Amniotic epithelial cell (primary cell): ENCODE measurements at regions not wholly inside any gene's neighbourhood (a gene's known extent, or its start where the extent isn't known, plus 50 kb on each side); places are given as distances from the start of the nearest gene placed in this dataset.
A peak's percentile ranks its signal among the peaks of the same experiment; 100 is the strongest.

Source experiments
- DNase-seq: peaks from one replicate; pipeline ENCODE4 v3.0.0-alpha.2; 2010; ENCODE audit warnings: low read depth

DNA sequence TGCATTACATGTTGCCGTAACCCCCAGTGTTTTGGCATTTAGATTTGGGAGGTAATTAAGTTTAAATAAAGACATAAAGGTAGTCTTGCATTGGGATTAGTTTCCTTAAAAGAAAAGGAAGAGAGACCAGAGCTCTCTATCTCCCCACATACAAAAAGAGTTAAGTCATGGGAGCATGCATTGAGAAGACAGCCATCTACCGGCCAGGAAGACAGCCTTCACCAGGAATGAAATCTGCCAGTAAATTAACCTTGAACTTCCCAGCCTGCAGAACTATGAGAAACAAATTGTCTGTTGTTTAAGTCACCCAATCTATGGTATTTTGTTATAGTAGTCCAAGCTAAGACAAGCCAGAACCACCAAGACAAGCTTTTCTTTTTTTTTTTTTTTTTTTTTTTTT, 567.0 kb upstream of the CDH18 start:
- peak; percentile 22 for DNase-seq

GRCh38 chr5:20554001-20554400, 566.0 kb upstream of the CDH18 start:
- DNase-seq: peak; percentile 35

DNA sequence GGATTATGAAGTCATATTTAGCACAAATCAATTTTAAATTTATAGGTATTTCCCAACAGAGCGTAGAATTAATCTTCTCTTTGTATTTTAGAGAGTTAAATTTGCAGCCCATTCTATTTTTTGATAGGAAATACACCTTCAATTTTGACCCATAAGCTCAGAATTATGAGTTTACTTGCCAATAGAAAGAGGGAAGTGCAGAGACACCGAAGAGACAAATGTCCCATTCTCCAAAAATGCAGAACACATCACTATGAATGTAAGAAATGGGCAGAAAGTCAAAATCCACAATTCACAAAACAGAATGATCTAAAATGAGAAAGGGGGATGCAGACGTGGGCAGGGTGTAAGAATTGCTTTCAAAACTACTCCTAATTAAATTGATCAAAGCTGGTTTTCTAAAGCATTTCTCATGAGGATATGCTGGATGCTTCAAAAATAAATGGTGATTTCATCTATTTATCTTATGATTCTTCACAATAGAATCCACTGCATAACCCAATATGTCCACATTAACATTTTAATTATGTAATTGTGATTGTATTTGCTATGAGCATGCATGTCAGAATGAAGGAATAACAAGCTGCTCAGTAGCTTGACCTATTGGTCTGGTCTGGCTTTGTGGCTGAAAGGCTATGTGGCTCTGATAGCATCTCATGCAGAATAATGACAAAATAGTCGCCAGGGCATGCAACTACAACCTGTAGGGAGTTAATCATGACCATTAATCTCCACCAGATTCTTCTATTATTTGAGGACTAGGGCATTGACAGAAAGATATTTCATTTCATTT, 550.1 kb upstream of the CDH18 start:
- no peak for DNase-seq

DNA sequence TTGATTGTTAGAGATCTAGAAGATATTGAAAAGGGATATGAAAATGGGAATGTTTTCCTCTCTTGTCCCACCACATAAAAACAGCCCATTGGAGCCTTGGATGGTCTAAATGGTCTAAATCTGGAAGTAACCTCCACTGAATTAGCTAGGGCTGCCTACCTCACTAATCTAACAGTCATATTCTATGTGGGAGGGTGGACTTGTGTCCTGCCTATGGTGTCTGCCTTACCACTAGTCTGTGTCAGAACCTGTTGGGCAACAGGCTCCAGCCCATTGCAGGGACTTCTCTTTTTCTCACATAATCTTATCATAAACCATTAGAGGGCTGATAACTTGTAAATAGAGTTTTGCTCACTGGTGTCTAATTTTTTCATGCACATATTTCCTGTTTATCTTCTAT, 548.8 kb upstream of the CDH18 start:
- peak; percentile 4 for DNase-seq

GRCh38 chr5:20536341-20536740, 548.3 kb upstream of the CDH18 start:
- DNase-seq: no peak

DNA sequence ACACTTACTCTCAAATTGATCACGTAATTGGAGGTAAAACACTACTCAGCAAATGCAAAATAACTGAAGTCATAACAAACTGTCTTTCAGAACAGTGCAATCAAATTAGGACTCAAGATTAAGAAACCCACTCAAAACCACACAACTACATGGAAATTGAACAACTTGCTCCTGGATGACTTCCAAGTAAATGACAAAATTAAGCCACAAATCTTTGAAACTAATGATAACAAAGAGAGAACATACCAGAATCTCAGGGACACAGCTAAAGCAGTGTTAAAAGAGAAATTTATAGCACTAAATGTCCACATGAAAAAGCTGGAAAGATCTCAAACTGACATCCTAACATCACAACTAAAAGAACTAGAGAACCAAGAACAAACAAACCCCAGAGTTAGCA, 540.5 kb upstream of the CDH18 start:
- DNase-seq: peak; percentile 58

- peak; percentile 38 for DNase-seq
Observed at GRCh38 chr5:20524991-20525529, 537.1 kb upstream of the CDH18 start.

DNA sequence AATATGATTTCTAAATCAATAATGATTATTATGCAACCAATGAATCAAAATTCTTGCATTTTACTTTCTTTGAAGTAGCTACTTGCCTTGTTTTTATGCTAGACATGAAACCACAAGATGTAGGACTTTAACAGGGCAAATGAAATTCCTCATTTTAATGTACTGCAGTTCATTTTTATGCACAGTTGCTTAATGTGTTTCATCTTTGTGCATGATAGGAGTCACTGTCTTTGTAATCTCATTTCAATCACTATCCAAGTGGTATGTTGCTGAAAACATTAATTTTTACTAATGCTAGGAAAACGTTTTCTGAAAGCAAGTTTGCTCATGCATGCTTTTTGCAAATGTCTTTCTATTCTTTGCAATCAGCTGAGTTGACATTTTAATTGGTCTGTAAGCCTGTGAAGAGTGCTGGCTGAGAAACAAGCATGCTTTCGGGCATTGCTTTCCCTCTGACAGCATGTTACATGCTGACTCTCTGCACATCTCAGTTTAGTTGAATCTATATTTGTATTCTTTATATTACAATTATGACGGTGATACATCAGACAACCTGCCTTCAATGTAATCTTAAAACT, 535.0 kb upstream of the CDH18 start:
- no peak for DNase-seq

- DNase-seq: no peak
Observed at GRCh38 chr5:20515606-20516005, 527.6 kb upstream of the CDH18 start.

DNA sequence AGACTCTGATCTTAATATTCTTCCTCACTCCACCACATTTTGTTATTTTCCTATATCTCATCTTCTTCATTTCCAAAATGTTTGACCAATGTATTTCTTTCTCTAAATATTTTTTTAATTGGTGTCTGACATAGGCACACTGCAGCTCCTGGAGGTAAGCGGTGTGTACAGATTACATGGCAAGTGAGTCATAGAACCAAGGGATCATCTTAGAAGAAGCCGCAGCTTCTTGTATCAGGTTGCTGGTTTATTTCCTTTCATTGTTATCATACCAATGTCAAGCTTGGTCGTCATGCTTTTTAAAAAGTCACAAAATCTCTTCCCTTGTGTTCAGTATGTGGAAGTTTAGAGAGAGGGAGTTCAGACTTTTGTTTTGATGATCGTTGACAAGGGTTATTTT, 526.1 kb upstream of the CDH18 start:
- DNase-seq: peak; percentile 41

DNA sequence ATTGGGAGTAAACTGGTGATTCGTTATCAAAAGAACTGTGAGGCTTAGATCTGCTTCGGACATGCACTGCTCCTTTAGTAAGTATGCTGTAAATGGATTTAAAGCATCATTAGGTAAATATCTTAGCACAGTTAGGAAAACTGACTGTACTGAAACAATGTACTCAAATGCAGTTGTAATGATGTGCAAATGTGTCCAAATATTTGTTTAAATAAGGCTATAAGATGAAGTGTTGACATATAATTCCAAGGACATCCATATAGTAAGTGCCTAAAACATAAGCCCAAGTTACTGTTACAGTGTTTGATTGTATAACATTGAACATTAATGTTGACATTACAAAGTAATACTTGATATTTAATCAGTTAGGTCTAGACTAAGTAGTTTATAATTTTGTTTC, 512.5 kb upstream of the CDH18 start:
- DNase-seq: no peak

DNA sequence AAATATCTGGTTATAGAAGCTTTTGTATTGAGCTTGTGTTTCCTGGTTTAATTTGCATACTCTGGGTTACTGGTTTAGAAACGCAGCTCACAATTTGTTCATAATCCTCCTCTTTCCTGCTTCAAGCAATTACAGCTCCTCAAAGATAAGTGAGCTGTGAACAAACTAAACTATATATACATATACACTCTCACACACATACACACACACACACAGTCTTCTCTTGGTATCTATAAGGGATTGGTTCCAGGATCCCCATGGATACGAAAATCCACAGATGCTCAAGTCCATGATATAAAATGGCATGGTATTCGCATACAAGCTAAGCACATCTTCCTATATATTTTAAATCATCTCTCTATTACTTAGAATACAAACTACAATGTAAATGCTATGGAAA, 510.9 kb upstream of the CDH18 start:
- no peak for DNase-seq

DNA sequence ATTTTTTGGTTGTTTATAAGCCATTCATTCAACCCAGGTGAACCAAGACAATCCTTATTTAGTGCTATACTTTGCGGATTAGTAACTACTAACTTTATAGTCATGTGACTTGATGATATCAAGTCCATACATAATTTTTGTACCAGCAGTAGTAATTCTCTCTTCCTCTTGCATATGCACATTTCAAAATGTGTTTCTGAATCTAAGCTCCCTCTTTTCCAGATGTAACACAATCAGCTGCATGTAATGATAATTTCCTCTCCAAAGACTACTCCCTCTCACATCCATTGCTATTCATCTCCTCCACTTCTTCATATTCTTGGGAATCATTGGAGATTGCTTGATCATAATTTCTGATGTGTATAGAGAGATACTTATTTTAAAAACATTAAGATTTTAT, 510.1 kb upstream of the CDH18 start:
- DNase-seq: no peak

GRCh38 chr5:20497356-20497755, 509.4 kb upstream of the CDH18 start:
- peak; percentile 39 for DNase-seq

GRCh38 chr5:20494706-20495105, 506.7 kb upstream of the CDH18 start:
- DNase-seq: no peak

DNA sequence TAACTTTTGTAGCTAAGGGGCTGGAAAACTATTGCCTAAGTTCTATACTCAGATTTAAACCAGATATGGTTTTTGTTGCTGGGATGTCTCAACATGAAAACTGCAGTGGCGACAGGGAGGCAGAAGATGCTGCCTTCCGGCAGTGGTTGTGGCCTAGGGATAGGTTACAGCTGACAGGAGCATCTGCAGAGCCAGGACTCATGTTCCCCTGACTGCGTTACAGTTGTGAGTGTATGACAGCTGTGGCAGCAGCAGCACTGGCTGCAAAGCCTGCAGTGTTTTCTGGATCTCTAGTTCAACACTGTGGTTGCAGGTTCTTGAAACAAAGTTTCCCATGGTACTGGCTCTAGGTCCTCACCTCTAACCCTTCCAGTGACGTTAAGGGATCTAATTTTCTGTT, 498.8 kb upstream of the CDH18 start:
- no peak for DNase-seq

- DNase-seq: peak; percentile 53
Observed at GRCh38 chr5:20476016-20476415, 488.0 kb upstream of the CDH18 start.

DNA sequence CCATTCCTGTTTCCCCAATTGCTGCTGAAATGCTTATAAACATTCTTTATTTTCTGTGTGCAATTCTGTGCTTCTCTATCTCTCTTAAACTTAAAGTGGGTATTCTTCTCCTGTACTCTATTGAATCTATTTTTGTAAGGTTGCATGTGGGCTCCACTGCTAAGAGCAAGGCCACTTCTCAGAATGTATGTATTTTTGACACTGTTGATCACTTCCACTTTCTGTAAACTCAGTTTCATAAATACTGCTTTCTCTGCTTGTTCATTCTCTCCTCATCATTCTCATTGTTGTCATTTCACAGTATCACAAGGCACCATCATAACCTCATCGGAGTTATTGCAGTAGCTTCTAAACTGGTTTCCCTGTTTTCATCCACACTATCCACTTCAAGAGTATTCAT, 483.0 kb upstream of the CDH18 start:
- DNase-seq: no peak

DNA sequence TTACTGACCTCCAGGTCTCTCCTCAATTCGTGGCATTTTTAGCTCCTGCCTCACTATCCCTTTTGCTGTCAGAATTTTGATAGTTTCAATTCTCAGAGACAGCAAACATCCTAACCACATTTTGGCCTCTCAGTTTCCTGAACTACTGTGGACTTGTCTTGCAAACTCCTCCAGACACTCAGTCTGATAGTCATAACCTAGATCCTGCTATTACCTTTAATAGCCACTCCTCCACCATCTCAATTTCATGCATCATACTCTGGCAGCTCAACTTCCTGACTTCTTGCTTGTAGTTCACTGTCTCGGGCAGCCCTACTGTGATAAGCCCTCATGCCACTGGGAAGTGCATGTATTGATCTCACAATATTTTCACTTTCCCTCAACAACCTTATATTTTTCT, 481.8 kb upstream of the CDH18 start:
- no peak for DNase-seq

GRCh38 chr5:20469390-20469789, 481.4 kb upstream of the CDH18 start:
- no peak for DNase-seq

DNA sequence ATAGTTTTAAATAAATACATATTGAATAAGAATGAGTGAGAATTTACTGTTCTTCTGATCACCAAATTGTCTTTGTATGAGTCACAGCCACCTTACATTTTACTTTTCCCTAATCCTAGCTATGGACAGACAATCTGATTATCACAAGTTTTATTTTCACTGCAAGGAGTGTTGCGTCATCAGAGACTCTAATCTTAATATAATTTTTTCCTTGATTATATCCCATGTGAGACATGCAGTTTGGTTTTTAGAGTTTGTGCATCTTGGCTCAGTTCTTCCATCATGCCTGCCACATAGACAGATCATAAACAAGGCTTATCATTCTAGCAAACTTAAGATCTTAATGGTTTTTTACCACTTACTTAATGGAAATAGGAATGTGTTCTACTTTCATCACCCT, 478.5 kb upstream of the CDH18 start:
- DNase-seq: peak; percentile 30

- peak; percentile 76 for DNase-seq
Observed at GRCh38 chr5:20463206-20463605, 475.2 kb upstream of the CDH18 start.

DNA sequence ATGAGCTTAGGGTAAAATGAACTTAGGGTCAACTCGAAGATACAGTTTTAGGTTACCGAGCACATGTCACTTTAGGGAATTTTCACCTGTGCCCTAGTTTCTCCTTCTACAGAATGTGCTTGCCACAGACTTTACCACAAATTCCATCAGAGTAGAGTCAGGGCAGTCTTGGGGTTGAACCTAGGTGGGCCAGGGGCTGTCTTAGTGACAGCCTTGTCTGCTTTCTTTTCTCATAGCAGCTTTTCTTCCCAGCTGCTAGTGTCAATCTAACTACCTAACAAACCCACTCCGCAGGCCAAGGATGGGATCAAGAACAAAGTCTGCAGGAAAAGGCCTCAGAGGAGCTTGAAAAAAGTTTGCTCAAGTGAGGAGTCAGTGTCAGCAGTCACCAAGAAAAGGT, 458.1 kb upstream of the CDH18 start:
- no peak for DNase-seq
